ENCODE measurements at regions not wholly inside any gene's neighbourhood (a gene's known extent, or its start where the extent isn't known, plus 50 kb on each side); places are given as distances from the start of the nearest gene placed in this dataset.

DNA sequence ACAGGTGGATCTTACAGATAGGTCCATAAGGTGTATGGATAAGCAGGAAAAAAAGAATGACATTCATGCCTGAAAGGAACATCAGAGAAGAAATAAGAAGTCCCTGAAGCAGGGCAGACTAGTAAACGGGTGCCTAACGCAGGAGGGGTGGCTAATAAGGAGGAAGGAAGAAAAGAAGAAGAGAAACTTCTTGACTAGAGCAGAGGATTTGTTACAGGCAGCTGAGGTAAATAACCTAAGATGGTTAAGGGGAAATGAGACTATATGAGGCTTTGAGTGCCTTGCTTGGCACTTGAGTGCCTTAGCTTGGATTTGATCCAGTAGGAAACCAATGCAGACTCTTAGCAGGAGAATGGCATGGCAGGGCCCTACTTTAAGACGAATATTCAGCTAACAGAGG lies 313.5 kb upstream of the PDE4D start:
- no peak overlapping the region for H3K27ac Mint-ChIP-seq
- no peaks in the 10 kb centered on the region for H3K9me3 Mint-ChIP-seq
- H3K4me1 Mint-ChIP-seq = no peaks in the 10 kb centered on the region
- CTCF ChIA-PET = no interaction called here
- POLR2A ChIA-PET = no interaction called here
- H3K36me3 Mint-ChIP-seq (ENCODE audit: low read depth) = no peaks in the 10 kb centered on the region
- no peak for DNase-seq
- H3K4me3 Mint-ChIP-seq = no peak overlapping the region
- H3K27me3 Mint-ChIP-seq = no peaks in the 10 kb centered on the region

DNA sequence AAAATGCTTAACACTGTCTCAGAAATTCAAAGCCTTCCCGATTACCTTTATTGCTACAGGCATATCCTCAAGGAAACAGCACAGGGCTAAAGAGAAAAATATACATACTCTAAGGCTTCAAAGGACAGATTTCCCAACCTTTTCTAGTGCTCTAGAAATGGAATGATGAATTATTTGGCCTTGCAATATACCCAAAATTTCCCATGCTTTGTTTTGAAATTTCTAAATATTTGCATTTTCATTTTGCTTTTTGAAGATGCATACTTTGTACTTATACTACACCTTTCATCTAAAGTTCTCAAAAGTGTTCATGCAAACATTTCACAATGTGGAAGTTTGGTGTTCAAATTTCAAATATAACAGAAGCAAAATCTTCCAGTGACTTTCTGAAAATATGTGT lies 312.7 kb upstream of the PDE4D start:
- H3K36me3 Mint-ChIP-seq (ENCODE audit: low read depth) = no peaks in the 10 kb centered on the region
- CTCF ChIA-PET = no interaction called here
- no peak for DNase-seq
- no peak overlapping the region for H3K4me3 Mint-ChIP-seq
- POLR2A ChIA-PET = no interaction called here
- H3K4me1 Mint-ChIP-seq = no peaks in the 10 kb centered on the region
- no peak overlapping the region for H3K27ac Mint-ChIP-seq
- no peaks in the 10 kb centered on the region for H3K9me3 Mint-ChIP-seq
- no peaks in the 10 kb centered on the region for H3K27me3 Mint-ChIP-seq

GRCh38 chr5:60205071-60205470 lies 311.5 kb upstream of the PDE4D start:
- H3K27me3 Mint-ChIP-seq = no peaks in the 10 kb centered on the region
- H3K9me3 Mint-ChIP-seq = no peaks in the 10 kb centered on the region
- no peaks in the 10 kb centered on the region for H3K4me1 Mint-ChIP-seq
- ChIA-PET POLR2A (no interaction called here), CTCF (interaction anchor here (0.6 to 1.5 kb wide), 2 partner anchors 9 to 39 kb away, joined by 3 to 4 read pairs; no protein-coding TSS in a partner anchor)
- DNase-seq = no peak
- no peak overlapping the region for H3K4me3 Mint-ChIP-seq
- no peaks in the 10 kb centered on the region for H3K36me3 Mint-ChIP-seq (ENCODE audit: low read depth)
- no peak overlapping the region for H3K27ac Mint-ChIP-seq

- no peak for DNase-seq
- H3K36me3 Mint-ChIP-seq (ENCODE audit: low read depth) = no peaks in the 10 kb centered on the region
- ChIA-PET POLR2A (no interaction called here), CTCF (interaction anchor here (1.0 kb wide), 1 partner anchor 8 kb away, joined by 3 read pairs; no protein-coding TSS in a partner anchor)
- H3K9me3 Mint-ChIP-seq = no peaks in the 10 kb centered on the region
- no peaks in the 10 kb centered on the region for H3K27me3 Mint-ChIP-seq
- no peak overlapping the region for H3K4me3 Mint-ChIP-seq
- H3K27ac Mint-ChIP-seq = no peak overlapping the region
- H3K4me1 Mint-ChIP-seq = no peaks in the 10 kb centered on the region
Observed at GRCh38 chr5:60196385-60197113, 303.0 kb upstream of the PDE4D start.

DNA sequence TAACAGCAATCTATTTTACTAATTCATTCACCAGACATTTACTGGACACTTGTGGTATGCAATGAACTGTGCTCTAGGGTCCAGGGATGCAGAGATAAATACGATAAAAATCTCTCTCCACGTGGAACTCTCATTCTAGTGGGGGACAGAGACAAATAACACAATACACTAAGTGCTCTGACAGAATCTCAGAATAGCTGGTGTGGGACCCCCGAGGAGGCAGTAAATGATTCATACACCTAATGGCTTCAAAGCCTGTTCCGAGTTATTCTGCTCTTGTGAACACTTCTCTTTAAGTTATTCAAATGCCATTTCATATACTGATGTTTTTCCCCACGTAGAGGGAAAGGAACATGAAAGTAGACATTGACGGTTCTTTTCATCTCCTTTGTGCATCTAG lies 302.0 kb upstream of the PDE4D start:
- Mint-ChIP-seq H3K27me3 (no peaks in the 10 kb centered on the region), H3K9me3 (no peaks in the 10 kb centered on the region), H3K4me1 (no peaks in the 10 kb centered on the region), H3K4me3 (no peak overlapping the region), H3K36me3 (ENCODE audit: low read depth) (no peaks in the 10 kb centered on the region), H3K27ac (no peak overlapping the region)
- POLR2A ChIA-PET = no interaction called here
- no peak for DNase-seq
- CTCF ChIA-PET = interaction anchor here (1.0 kb wide), 1 partner anchor 9 kb away, joined by 3 read pairs; no protein-coding TSS in a partner anchor

- no peak for DNase-seq
- H3K9me3 Mint-ChIP-seq = no peaks in the 10 kb centered on the region
- H3K4me3 Mint-ChIP-seq = no peak overlapping the region
- no peaks in the 10 kb centered on the region for H3K36me3 Mint-ChIP-seq (ENCODE audit: low read depth)
- no peaks in the 10 kb centered on the region for H3K4me1 Mint-ChIP-seq
- H3K27ac Mint-ChIP-seq = no peak overlapping the region
- ChIA-PET CTCF (no interaction called here), POLR2A (no interaction called here)
- H3K27me3 Mint-ChIP-seq = no peaks in the 10 kb centered on the region
Observed at GRCh38 chr5:60195083-60195482, 301.6 kb upstream of the PDE4D start.

- Mint-ChIP-seq H3K27ac (no peak overlapping the region), H3K4me1 (no peaks in the 10 kb centered on the region), H3K4me3 (no peak overlapping the region), H3K36me3 (ENCODE audit: low read depth) (no peaks in the 10 kb centered on the region), H3K9me3 (no peaks in the 10 kb centered on the region), H3K27me3 (no peaks in the 10 kb centered on the region)
- CTCF ChIA-PET = no interaction called here
- POLR2A ChIA-PET = no interaction called here
- no peak for DNase-seq
Observed at GRCh38 chr5:60185231-60186099, 291.9 kb upstream of the PDE4D start.

- CTCF ChIA-PET = no interaction called here
- no peak for DNase-seq
- H3K4me3 Mint-ChIP-seq = no peak overlapping the region
- no peak overlapping the region for H3K27ac Mint-ChIP-seq
- no peaks in the 10 kb centered on the region for H3K9me3 Mint-ChIP-seq
- no peaks in the 10 kb centered on the region for H3K36me3 Mint-ChIP-seq (ENCODE audit: low read depth)
- POLR2A ChIA-PET = no interaction called here
- H3K4me1 Mint-ChIP-seq = no peaks in the 10 kb centered on the region
- no peaks in the 10 kb centered on the region for H3K27me3 Mint-ChIP-seq
Observed at GRCh38 chr5:60184606-60185005, 291.1 kb upstream of the PDE4D start.

- H3K9me3 Mint-ChIP-seq = no peaks in the 10 kb centered on the region
- H3K27me3 Mint-ChIP-seq = no peaks in the 10 kb centered on the region
- H3K36me3 Mint-ChIP-seq (ENCODE audit: low read depth) = no peaks in the 10 kb centered on the region
- no peak overlapping the region for H3K27ac Mint-ChIP-seq
- H3K4me3 Mint-ChIP-seq = no peak overlapping the region
- CTCF ChIA-PET = no interaction called here
- DNase-seq = no peak
- POLR2A ChIA-PET = no interaction called here
- no peaks in the 10 kb centered on the region for H3K4me1 Mint-ChIP-seq
Observed at GRCh38 chr5:60183881-60184280, 290.4 kb upstream of the PDE4D start.

- ChIA-PET CTCF (no interaction called here), POLR2A (no interaction called here)
- Mint-ChIP-seq H3K27ac (no peak overlapping the region), H3K9me3 (no peaks in the 10 kb centered on the region), H3K27me3 (no peaks in the 10 kb centered on the region), H3K4me1 (no peaks in the 10 kb centered on the region), H3K36me3 (ENCODE audit: low read depth) (no peaks in the 10 kb centered on the region), H3K4me3 (no peak overlapping the region)
- no peak for DNase-seq
Observed at GRCh38 chr5:60178101-60178500, 284.6 kb upstream of the PDE4D start.

- Mint-ChIP-seq H3K36me3 (ENCODE audit: low read depth) (no peaks in the 10 kb centered on the region), H3K4me1 (no peaks in the 10 kb centered on the region), H3K4me3 (no peak overlapping the region), H3K9me3 (no peaks in the 10 kb centered on the region), H3K27ac (no peak overlapping the region), H3K27me3 (no peaks in the 10 kb centered on the region)
- ChIA-PET POLR2A (no interaction called here), CTCF (no interaction called here)
- DNase-seq = no peak
Observed at GRCh38 chr5:60177596-60177995, 284.1 kb upstream of the PDE4D start.

- Mint-ChIP-seq H3K36me3 (ENCODE audit: low read depth) (no peaks in the 10 kb centered on the region), H3K4me3 (no peak overlapping the region), H3K27ac (no peak overlapping the region), H3K4me1 (no peaks in the 10 kb centered on the region), H3K9me3 (no peaks in the 10 kb centered on the region), H3K27me3 (no peaks in the 10 kb centered on the region)
- POLR2A ChIA-PET = no interaction called here
- DNase-seq = no peak
- CTCF ChIA-PET = no interaction called here
Observed at GRCh38 chr5:60173667-60174066, 280.1 kb upstream of the PDE4D start.

- no peaks in the 10 kb centered on the region for H3K27me3 Mint-ChIP-seq
- ChIA-PET CTCF (no interaction called here), POLR2A (no interaction called here)
- no peak for DNase-seq
- no peaks in the 10 kb centered on the region for H3K4me1 Mint-ChIP-seq
- peaks cover 2% of the 10 kb centered on the region for H3K9me3 Mint-ChIP-seq
- H3K36me3 Mint-ChIP-seq (ENCODE audit: low read depth) = no peaks in the 10 kb centered on the region
- no peak overlapping the region for H3K27ac Mint-ChIP-seq
- H3K4me3 Mint-ChIP-seq = no peak overlapping the region
Observed at GRCh38 chr5:60163762-60164161, 270.2 kb upstream of the PDE4D start.

DNA sequence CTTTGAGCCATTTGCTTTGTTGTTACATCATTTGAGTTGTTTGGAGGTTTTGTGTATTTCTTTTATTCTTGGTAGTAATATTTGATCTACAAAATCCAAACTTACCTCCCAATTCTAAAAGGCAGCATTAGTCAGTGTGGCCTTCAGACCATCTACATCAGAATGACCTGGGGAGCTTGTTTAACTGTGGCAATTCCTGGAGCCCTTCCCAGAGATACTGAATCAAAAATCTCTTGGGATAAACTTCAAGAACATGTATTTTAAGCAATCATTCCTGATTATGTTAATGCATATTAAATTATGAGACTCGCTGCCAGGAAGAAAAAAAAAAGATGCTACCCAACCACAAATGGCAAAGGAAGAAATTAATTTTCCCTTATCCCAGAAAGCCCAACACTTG lies 268.9 kb upstream of the PDE4D start:
- CTCF ChIA-PET = no interaction called here
- no peak overlapping the region for H3K4me3 Mint-ChIP-seq
- no peaks in the 10 kb centered on the region for H3K4me1 Mint-ChIP-seq
- H3K9me3 Mint-ChIP-seq = no peaks in the 10 kb centered on the region
- H3K36me3 Mint-ChIP-seq (ENCODE audit: low read depth) = no peaks in the 10 kb centered on the region
- no peak for DNase-seq
- POLR2A ChIA-PET = no interaction called here
- H3K27me3 Mint-ChIP-seq = no peaks in the 10 kb centered on the region
- no peak overlapping the region for H3K27ac Mint-ChIP-seq

Data from activated CD4-positive, alpha-beta T cell treated with anti-CD3 and anti-CD28 coated beads, Interleukin-2, amount 10 ng/mL, durations not matched to agents 7 days and 5 days (primary cell).